RPMI7951 (cell line): ENCODE measurements at regions not wholly inside any gene's neighbourhood (a gene's known extent, or its start where the extent isn't known, plus 50 kb on each side); places are given as distances from the start of the nearest gene placed in this dataset.
"Not testable (repeated sequence)": the region's sequence is repeated elsewhere in the genome, so short reads cannot be mapped to it uniquely, and the experiment has no call there.

ENCODE experiments used
- DNase-seq: peaks from one replicate; pipeline ENCODE4 v3.0.0-alpha.2; 2012; ENCODE audit warnings: low read depth

DNA sequence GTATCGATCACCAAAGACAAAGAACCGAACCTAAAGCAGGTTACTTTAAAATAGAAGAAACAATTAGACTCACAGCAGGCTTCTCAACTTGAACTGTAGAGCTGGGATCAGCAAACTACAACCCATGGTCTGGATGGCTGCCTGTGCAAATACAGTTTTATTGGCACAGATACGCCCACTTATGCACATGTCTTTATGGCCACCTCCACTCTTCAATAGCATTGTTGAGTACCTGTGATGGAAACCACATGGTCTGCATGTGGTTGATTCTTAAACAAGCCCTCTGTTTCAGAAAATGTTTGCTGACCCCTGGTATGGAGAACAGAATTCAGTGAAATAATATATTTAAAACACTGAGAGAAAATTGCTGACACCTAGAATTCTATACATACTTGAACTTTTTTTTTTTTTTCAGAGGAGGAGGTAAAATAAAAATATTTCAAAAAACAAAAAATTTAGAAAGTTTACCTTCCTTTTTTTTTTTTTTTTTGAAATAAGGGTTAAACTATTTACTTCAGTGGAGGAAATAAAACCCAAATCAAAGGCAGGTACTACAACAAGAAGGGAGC is 263.8 kb upstream of the ATP10A start:
- no peak for DNase-seq

DNA sequence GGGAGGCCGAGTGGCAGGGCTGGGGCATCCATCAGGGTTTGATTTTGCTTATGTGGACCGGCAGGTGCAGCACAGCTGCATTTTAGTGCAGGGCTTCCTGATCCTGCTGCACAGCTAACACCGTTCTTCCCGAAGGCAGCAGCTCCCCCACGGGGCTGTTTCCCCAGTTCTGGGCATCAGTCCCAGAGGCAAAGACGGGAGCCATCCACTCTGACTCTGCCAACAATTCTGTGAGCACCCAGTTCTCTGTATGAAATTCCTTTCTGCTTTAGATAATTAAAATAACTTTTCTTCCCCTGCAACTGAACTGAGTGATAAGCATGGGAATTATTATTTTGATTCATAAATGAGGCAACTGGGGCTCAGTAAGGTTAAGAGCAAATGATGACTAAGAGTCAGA is 262.9 kb upstream of the ATP10A start:
- no peak for DNase-seq

DNA sequence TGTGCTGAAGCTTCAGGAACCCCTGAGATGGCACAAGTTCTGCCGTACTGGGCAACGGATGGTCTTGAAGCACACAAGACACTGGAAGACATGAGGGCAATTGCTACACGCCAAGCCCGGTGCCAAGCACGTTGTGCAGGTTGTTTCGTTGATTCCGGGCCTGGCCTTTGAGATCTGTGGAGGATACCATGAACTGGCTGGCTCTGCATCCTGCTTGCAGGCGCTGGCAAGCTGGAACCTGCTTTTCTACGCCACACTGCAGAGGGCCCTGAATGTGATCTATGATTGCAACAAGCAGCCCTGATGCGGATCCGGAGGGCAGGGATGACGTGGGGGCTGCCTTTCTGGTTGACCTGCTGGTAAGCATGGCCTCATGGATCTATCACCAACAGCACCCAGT is 262.5 kb upstream of the ATP10A start:
- no peak for DNase-seq

DNA sequence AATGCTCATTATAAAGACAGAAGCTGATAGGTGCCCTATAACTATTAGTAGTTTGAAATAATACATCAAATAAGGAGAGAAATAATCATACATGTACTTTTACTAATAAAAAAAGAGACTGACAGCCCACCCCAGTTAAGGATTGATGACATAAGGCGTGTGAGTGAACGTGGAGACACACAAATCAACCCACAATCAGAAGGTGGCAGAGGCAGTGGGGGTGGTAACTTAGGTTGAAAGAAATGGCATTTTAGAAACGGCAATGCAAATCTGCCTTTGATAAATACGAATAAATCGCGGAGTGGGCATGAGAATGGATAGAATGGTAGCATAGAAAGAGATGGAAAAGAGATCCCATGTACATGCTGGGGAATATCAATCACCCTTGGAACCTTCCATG is 256.2 kb upstream of the ATP10A start:
- no peak for DNase-seq

DNA sequence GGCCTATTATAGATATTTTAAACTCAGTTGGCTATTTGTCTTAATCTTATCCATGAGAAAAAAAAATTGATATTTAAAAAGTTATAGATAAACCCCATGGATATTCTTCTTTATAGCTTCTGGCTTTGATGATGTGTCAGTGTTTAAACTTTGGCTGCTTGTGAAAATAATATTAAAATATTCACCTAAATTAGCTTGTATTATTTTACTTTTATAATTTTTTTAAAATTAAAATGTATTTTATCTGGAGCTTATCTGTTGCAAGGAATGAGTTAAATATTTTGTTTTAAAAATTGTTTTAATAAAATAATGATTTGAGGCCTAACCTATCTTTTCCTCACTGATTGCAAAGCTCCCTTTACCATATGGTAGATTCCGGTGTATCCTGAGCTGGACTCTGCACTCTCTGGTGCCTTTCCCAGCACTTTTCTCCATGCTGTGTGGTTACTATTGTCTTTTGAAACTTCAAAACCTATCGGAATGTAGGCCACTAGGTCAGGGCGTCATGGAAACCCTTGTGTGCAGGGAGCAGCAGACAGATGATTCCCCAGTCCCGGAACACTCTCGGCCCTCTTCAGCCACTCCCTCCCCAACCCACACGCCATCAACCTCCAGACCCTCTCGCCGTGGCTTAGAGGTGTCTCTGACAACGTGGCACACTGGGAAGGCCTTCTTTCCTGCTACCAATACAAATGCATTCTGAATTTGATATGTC is 252.3 kb upstream of the ATP10A start:
- DNase-seq: no peak

DNA sequence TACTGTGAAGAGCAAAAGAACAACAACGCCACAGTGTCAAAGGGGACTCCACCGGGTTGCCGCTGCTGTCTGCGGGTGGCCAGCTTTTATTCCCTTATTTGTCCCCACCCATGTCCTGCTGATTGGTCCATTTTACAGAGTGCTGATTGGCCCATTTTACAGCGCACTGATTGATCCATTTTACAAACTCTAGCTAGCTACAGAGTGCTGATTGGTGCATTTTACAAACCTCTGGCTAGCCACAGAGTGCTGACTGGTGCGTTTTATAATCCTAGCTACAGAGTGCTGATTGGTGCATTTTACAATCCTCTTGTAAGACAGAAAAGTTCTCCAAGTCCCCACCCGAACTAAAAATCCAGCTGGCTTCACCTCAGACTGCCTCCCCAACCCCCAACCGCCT is 251.0 kb upstream of the ATP10A start:
- not testable (repeated sequence) for DNase-seq

DNA sequence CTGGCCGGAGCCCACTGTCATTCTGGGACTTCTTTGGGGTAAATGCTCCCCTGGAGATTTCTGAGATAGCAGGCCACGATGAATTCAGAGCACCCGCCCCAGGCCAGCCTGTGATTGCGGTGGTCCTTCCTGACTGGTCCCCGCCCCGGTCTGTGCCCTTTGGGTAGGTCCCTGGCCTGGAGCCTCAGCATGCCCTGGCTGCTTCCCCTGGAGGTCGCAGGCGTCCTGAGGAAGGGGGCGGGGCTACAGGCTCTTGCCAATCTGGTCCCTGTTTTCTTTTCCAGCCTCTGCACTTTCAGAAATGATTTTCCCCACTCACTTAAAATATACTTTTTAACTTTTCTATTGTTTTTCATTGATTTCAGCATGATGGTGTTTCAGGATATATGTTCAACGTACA is 250.2 kb upstream of the ATP10A start:
- no peak for DNase-seq

DNA sequence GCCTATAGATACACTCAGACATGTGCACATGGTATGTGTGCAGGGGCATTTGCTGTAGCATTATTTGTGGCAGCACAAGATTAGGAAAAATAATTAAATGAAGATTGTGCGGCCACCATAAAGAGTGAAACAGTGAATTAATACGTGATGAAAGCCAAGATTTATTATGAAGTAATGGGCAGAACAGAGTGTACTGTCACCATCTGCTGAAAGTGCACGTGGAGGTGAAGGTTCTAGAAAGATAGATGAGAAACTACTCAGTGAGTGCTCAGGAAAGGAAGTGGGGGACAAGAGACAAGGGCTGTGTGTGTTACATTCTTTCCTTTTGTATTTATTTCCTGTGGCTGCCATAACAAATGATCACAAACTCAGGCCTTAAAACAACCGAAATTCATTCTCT is 246.1 kb upstream of the ATP10A start:
- no peak for DNase-seq

DNA sequence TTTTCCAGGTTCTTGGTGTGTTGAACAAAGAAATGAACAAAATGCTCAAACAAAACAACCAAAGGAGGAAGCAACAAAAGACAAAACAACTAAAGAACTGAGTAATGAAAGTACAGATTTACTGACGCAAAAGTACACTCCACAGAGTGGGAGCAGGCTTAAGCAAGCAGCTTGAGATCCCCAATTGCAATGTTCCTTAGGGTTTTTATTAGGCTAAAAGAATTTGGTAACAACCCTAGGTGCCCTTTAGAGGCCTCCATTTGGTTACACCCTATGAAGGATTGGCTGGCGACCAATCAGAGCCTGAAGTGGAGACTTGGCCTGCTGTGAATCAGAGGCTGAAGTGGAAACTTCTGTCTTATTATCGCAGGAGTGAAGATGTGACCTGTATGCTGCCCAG is 243.4 kb upstream of the ATP10A start:
- DNase-seq: no peak

DNA sequence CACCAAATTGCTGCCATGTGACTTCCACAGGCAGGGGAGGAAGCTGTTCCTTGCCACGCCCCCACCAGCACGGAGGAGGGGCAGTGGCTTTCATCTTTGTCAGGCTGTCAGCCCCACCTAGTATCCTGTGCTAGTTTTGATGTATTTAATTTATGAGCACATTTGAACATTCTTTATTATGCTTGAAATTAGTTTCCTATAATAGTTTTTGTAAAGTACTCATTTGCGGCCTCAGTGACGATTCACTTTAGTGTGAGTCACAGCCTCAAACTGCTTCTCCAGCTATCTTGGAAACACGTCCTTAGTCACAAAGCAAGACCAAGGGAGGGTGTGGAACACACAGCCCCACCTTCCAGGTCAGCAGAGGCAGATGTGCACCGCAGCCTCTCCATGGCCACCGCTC is 239.9 kb upstream of the ATP10A start:
- DNase-seq: no peak

DNA sequence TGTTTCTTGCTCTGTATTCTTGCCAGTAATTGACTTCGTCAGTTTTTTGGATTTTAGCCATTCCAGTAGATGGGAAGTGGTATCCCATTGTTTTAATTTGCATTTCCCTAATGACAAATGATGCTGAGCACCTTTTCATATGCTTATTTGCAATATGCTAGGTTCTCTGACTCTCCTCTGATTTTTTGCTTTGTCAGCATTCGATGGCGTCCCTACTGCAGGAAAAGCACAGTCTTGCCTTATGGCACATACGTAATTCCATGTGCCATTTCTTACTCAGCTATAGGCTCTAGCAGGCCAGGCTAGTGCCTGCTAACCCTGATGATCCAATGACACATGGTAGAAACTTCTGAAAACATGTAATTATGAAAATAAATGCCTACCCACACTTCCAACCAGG is 239.2 kb upstream of the ATP10A start:
- DNase-seq: no peak

DNA sequence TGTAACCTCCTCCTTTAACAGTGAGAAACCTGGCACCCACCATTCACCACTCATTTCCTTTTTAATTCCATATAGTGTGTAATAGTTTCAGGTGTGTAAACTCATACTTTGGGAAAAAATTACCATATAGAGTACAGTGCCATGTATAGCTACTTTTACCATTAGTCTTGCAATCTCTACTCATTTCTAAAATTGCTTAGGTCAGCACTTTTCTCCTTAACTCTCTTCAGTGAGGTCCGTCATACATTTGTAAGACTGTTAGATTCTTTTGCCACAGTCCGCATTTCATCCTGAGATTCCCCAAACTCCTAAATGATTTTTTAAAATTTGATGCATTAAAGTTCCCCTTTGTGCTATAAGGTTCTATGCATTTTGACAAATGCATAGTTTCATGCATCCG is 238.3 kb upstream of the ATP10A start:
- DNase-seq: no peak

DNA sequence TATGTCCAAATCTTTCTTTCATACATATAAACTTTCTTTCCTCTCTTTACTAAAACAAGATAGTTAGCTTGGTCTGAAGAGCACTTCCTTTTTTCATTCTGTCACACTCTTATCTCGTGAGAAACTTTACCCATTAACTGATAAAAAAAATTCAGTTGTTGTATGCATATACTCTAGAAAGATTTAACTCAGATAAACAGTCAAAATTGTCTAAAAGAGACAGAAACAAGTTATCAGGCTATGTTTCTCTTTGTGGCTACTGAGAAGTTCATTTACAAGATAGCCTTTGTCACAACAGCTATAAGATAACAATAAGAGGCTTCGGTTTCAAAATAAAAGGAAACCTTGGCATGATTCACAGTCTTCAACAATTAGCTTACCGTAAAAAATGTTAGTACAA is 235.7 kb upstream of the ATP10A start:
- DNase-seq: no peak

DNA sequence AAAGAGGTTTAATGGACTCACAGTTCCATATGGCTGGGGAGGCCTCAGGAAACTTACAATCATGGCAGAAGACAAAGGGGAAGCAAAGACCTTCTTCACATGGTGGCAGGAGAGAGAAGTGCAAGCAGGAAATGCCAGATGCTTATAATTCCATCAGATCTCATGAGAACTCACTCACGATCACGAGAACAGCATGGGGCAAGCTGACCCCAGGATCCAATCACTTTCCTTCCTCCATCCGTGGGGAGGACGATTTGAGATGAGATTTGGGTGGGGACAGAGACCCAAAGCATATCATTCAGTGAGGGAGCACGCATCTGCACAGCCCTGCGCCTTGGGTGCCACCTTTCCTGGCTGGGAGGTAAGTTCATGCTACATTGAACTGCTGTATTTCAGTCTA is 234.1 kb upstream of the ATP10A start:
- DNase-seq: no peak

DNA sequence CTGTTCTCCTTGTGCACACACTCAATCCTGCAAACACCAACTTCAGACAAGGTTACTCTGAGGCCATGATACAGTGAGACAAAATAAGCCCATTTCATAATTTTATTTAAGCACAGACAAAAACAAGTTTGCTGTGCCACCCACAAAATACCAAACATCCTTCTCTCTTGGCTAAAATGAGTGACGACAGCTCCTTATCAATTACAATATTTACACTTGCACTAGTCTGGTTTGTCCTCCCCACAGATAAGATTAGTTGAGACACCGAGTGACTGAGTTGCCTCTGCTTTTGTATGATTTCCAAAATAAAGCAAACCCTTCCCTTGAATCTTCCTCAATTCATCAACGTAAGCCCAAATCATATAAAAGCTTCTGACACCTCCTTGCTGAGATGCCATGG is 233.5 kb upstream of the ATP10A start:
- DNase-seq: no peak

DNA sequence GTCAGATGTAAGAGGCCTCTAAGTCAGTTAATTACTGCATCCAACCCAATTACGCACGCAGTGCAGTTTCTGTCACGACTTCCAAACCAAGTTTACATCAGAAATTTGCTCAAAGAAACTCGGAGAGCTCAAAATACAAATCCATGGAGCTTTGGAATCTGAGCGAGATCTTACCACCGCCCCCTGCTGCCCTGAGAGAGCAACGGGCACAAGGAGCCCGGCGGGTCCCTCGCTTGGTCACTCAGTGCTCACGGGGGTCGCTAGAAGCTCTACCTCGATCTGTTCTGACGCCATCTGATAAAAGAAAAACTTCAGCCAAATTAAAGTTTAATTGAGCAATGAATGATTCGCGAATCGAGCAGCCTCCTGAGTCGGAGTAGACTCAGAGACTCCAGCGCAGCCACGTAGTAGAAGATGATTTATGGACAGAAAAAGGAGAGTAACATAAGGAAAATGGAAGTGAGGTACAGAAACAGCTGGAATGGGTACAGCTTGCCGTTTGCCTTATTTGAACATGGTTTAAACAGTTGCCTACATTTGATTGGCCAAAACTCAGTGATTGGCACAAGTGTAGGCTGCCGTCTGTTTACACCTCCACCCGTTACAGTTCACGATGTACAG is 232.7 kb upstream of the ATP10A start:
- DNase-seq: no peak

DNA sequence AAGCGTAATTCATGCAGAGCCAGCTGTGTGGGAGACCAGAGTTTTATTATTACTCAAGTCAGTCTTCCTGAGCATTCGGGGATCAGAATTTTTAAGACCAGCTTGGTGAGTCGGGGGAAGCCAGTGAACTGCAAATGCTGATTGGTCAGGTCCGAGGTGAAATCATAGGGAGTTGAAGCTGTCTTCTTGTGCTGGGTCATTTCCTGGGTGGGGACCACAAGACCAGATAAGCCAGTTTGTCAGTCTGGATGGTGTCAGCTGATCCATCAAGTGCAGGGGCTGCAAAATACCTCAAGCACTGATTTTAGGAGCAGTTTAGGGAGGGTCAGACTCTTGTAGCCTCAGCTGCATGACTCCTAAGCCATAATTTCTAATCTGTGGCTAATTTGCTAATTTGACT is 228.1 kb upstream of the ATP10A start:
- DNase-seq: no peak

DNA sequence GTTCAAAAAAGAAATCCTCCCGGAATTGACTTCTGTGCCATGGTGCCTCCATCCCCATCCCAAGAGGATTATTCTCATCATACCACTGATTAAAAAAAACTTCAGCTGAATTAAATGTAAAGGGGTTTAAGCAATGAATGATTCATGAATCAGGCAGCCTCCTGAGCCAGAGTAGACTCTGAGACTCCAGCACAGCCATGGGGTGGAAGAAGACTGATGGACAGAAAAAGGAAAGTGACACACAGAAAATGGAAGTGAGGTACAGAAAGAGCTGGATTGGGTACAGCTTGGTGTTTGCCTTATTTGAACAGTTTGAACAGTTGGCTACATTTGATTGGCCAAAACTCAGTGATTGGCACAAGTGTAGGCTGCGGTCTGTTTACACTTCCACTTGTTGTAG is 224.8 kb upstream of the ATP10A start:
- no peak for DNase-seq

DNA sequence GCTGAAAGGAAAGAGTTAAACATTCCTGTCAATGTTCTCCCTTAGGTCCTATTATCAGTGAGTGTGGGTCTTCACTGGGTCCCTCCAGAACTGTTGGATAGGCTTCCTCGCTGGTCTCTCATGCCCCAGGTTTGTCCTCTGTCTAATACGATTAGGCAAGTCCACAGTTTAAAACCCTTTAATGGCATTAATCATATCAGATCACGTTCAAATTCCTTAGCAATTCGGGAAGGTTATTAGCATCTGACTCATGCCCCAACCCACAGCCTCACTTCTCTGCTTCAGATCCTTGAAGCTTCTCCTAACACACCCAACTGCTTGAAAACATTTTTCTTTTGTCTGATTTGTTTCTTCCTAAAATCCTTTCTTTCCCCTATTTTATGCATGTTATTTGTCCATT is 224.3 kb upstream of the ATP10A start:
- DNase-seq: no peak

DNA sequence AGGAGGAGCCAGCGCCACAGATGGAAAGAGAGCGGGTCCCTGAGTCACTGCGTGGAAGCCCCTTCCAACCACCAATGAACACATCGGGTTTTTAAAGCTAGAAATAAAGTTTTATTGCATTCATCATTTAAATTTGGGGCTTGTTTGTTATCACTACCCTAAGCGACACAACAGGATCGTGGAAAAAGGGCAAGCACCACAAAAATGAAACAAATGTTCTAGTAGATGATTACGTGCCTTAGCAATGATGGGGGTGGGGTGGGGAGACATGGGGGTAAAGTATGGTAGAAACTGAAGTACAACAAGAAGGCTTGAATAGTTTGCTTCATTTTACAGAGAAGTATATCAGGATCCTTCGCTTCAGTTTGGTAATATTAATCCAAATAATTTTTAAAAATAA is 221.6 kb upstream of the ATP10A start:
- no peak for DNase-seq

DNA sequence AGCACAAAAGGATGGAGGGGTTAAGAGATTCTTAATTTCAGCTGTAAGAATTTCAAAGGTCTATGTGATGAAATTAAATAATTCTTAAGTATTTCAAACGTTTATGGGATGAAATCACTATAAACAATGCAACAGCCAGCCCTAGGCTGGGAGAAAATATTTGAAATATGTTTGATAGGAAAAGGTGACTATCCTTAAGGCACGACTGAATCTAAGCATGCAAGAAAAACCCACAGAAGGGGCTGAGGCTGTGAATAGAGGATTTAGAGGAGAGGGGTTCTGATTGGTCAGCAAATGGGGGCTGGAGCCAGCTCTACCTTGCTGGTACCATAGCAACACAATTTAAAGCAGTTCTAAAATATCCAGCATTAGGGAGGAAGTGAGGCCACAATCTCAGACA is 220.8 kb upstream of the ATP10A start:
- no peak for DNase-seq

DNA sequence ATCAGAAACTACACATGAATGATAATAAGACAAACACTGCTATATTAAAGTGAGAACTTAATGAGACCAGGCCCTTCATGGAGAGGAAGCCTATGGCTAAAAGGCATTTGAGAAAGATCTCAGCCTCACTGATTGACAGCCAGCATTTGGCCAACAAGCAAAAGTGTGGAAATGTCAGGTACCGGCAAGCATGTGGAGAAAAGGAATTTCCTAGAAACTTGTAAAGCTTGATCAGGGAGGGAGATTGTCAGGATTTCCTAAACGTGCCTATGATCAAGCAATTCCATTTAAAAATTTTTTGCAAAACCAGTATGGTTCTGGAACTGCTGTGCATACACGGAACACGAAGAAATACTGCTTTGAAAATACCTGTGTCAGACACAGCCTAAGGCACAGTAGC is 220.3 kb upstream of the ATP10A start:
- no peak for DNase-seq

DNA sequence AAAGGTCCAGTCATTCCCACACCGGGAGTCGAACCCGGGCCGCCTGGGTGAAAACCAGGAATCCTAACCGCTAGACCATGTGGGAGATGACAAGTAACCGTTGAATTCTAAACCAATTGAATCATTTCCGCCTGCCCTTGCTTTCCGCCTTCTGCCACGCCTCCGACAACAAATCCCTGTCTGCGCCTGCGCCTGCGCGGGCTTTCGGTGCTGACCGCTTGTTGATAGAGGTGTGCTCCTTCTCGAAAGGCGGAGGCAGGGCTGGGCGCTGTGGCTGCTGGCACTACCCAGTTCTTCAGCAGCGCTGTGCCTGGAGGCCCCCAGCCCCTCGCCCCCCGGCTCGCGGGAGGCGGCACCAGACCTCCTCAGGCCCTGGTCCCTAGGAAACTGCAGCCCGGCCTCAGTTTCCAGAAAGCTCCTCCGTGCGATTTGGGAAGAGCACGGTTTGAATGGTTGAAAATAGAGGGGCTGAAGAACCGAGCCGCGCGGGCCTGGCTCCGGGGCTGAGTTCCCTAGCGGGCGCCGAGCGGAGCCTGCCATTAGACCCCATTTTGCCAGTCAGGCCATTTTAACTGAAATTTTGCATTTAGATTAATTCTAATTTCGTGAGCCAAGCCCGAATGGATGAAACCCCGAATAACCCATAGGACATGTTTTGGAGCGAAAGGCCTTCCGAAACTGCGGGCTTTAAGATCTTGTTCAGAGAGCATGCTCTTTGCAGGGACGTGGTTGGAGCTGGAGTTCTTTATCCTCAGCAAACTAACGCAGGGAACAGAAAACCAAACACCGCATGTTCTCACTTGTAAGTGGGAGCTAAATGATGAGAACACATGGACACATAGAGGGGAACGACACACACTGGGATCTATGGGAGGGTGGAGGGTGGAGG is 219.3 kb upstream of the ATP10A start:
- DNase-seq: peak; percentile 93
